ENCODE measurements at regions not wholly inside any gene's neighbourhood (a gene's known extent, or its start where the extent isn't known, plus 50 kb on each side); places are given as distances from the start of the nearest gene placed in this dataset.
"Not testable (repeated sequence)": the region's sequence is repeated elsewhere in the genome, so short reads cannot be mapped to it uniquely, and the experiment has no call there.

DNA sequence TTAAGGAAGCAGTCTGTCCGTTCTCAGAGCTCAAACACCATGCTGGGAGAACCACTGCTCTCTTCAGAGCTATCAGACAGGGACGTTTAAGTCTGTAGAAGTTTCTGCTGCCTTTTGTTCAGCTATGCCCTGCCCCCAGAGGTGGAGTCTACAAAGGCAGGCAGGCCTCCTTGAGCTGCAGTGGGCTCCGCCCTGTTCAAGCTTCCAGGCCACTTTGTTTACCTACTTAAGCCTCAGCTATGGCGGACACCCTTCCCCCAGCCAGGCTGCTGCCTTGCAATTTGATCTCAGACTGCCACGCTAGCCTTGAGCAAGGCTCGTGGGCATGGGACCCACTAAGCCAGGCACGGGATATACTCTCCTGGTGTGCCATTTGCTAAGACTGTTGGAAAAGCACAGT lies 180.7 kb upstream of the TMEM196 start:
- DNase-seq (ENCODE audit: low spot score), result not testable (repeated sequence)

DNA sequence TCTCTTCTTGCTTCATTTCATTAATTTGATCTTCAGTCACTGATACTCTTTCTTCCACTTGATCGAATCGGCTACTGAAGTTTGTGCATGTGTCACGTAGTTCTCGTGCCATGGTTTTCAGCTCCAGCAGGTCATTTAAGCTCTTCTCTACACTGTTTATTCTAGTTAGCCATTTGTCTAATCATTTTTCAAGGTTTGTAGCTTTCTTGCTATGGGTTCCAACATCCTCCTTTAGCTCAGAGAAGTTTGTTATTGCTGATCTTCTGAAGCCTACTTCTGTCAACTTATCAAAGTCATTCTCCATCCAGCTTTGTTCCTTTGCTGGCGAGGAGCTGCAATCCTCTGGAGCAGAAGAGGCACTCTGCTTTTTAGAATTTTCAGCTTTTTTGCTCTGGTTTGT lies 180.0 kb upstream of the TMEM196 start:
- DNase-seq (ENCODE audit: low spot score), result not testable (repeated sequence)

DNA sequence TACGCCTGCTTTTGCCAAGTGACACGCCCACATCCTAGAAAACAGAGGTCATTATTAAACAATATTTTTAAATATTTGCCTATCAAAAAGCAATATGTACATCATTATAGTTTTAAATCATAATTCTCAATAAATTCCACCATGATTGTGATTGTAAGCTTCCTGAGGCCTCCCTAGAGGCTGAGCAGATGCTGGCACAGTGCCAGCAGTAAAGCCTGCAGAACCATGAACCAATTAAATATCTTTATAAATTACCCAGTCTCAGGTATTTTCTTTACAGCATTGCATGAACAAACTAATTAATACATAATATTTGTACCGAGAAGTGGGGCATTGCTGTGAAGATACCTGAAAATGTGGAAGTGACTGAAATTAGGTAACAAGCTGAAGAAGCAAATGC lies 174.7 kb upstream of the TMEM196 start:
- DNase-seq (ENCODE audit: low spot score), result no peak

DNA sequence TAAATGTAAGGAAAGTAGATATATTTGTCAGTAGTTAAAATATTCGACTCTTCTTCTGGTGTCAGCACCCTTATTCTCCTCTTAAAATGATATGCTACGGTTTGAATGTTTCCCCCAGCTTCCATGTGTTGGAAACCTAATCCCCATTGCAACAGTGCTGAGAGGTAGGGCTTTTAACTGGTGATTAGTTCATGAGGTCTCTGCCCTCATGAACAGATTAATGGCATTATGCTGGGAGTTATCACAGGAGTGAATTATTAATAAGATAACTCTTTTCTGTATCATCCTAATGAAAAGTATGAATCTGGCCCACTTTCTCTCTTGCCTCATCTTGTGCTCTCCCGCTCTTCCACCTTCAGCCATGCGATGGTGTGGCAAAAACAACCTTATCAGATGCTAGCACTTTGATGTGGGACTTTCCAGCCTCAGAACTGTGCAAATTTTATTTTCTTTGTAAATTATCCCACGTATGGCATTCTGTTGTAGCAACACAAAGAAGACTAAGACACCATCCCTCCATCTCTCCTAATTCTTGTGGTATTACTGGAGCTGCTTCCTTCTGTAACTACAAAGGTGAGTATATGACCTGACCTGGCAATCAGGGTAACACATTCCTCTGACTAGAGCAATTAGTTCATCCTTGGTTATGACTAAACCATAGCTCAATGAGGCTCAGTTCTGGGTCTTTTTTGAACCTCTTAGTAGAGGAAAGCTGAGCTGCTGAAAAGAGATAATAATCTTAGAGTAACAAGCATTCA lies 171.1 kb upstream of the TMEM196 start:
- no peak for DNase-seq (ENCODE audit: low spot score)

DNA sequence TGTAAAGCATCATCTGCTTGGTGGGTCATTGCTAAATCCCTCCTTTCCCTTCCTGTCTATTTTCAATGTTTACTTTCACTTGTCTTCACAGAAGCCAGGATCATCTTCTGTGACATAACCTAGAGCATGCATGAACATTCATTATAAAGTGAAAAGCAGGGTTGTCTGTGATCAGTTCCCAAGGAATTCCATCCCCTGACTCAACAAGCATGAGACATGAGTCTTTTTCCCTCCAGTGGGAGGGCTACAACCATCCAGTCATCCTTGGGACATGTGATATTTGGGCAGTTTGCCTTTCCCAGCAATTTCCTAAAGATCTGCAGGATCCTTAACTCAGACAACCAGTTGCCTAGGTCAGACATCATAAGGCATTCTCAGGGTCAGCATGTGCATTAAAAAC lies 166.3 kb upstream of the TMEM196 start:
- DNase-seq (ENCODE audit: low spot score), result no peak

DNA sequence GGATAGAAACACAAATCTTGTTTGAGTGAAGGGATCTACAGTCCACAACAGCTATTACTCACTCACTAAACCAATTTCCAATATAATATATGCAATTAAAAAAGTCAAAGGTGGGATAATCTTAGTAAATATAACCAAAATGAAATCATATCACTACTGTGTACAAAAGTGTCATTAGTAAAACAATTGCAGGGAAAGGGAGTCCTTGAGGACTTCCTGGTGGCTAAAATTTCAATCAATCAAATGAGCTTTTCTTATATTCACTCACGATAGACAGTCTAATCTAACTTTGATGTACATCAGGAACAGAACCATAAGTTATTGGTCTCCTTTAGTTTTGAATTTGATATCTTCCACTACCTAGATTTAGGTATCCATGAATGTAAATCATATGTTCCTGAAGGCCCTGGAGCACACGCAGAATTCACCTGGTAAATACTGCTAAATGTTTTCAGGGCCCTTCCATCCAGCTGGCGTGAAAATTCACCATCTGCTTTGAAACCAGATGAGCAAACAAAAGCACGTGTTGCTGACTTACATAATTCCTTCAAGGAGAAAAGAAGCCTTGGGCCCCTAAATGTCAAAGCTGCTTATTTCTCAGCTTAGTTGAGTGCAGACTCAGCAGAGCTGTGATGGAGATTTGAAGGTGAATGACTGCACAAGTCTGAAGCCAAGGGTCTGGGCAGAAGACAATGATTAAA lies 159.3 kb upstream of the TMEM196 start:
- DNase-seq (ENCODE audit: low spot score), result no peak

DNA sequence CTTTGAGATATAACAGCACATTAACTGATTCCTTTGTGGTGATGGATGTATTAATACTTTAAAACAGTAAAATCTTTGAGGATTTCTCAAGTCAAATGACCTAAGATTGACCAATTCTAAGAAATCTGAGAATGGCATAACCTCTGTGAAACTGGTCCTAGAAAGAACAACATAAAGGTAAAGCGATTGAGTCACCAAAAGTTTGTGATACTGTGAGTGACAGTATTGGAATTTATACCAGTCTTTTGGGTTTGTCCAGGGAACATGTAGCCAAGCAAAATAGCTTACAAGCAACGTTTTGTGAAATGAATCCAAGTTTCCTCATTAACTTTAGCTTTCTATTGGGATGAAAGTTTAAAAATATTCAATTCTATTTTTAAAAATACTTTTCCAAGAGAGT lies 157.4 kb upstream of the TMEM196 start:
- no peak for DNase-seq (ENCODE audit: low spot score)

DNA sequence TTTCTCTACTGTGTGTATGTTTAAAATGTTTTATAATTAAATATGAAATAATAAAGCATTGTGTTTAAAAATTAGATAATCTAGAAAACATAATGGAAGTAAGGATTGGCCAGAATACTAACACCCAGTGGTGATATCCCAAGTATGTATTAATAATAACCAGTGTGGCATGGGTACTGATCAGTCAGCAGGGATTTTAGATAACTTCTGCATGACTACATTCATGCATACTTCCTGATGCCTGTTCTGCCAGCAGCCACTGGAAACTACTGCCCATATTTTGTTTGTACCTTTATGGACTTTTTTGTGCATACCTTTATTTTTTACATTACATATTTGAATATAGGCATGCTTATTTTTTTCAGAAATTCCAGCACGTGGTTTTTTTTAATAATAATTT lies 156.6 kb upstream of the TMEM196 start:
- DNase-seq (ENCODE audit: low spot score), result no peak

DNA sequence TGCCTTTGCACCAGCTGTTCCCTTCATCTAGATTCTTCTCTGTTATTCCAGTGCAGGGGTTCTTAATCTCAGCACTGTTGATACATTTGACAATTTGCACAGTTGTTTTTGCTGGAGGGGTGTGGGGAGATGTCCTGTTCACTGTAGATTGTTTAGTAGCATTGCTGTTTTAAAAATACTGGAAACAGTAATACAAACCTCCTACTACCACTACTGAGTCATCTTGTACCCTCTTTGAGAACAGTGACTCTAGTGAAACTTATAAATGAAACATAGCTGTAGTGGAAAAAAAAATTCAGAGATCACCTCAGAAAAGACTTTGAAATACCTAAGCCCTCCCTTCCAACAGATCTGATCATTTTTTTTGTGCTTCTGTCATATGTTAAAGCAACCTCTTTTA lies 154.8 kb upstream of the TMEM196 start:
- no peak for DNase-seq (ENCODE audit: low spot score)

DNA sequence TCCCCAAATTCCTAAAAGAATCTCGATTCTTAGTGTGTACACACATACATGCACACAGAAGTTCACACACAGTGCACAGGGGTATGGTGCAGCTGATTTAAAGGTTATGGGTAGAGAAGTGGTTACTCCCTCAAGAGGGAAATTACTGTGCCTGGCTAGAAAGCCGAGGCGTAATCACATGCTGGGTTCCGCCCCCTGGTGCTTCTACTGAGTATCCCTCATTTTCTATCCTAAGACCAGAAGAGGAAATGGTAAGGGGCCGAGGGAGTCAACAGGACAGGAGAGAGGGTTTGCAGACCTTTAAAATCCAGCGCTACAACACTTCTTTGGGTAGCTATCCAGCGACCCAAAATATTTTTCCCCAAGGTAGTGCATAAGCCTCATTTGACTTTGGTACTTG lies 147.3 kb upstream of the TMEM196 start:
- no peak for DNase-seq (ENCODE audit: low spot score)

DNA sequence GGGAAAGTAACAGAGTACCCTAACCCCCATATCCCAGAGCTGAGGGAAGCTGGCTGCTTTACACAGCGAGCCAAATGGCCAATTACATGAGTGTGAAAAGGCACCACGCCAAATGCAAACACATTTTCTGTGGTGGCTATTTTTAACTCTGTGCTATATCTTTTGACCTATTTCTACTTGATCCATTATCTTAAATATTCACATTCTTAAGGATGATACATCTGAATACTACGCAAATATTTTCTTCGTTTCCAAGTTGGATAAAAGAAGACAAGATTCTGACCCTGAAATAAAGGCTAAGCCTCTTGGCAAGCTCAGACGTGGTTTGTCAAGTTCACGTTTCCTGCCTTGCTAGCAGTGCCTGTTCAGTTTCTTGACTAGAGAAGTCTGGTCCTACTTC lies 146.7 kb upstream of the TMEM196 start:
- DNase-seq (ENCODE audit: low spot score), result no peak

DNA sequence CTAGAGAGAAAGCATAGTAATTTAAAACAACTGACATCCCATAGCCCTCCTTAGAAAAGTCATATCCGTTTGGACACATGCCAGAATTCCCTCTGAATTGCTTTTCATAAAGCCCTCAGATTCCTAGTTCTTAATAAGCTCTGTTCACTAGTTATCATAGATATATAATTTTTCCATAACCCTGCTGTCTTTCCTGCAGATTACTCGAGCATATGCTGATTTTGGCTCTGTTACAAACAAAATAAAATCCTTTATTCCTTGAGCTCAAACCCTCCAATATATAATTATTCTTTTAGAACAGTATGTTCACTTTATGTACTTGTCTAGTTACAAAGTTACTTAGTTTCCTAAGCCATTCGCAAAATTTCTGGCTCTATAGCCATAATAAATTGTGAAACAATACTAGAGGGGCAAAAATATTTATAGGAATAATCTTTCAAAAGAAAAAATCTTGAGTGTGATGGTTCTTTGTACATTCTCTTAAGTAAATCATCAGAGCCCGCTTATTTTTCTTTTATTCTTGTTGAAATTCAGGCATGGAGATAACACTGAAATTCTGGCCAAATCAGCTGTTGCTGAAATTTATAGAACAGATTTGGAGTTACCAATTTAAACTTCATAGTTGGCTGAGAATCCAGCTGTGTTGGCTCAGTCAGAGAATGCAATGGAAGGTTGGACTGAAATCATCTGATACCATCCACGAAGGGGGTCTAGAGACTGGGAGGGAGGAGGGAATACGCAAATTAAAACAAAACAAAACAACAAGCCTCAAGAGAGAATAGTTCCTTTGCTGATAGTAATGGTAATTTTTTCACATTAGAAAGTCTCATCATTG lies 146.1 kb upstream of the TMEM196 start:
- no peak for DNase-seq (ENCODE audit: low spot score)

DNA sequence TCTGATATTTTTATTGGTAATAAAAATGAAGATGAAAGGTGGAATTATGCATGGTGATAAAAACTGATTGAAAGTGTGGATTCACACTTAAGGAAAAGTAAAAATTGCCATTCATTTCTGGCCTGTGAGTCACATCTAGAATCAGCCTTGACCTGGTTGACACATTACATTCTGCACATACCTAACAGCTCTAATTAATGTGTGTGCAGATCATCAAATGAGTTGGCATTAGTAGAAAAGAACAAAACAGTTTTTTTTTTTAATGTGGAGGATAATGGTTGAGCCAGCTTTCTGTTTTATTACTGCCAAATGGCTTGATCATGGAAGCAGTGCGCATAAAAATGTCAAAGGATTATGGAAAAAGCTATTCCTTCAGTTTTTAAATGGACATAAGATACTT lies 142.6 kb upstream of the TMEM196 start:
- DNase-seq (ENCODE audit: low spot score), result no peak

DNA sequence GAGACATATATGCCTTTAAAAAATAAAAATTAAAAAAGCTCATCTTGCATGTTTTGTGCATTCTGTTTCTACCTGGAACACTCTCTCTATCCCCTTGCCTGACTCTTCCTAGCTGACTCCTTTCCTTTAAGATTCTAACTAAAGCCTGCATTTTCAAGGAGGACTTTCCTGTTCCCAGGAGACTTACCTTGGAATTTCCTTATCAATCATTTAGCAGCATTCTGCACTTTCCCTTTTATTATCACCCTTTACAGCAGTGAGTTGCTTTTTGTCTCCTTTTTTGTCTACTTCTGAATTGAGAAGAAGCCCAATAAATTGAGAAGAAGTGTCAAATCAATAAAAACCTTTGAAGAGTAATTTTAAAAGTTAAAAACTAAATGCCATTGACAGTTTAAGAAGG lies 142.2 kb upstream of the TMEM196 start:
- DNase-seq (ENCODE audit: low spot score), result no peak

DNA sequence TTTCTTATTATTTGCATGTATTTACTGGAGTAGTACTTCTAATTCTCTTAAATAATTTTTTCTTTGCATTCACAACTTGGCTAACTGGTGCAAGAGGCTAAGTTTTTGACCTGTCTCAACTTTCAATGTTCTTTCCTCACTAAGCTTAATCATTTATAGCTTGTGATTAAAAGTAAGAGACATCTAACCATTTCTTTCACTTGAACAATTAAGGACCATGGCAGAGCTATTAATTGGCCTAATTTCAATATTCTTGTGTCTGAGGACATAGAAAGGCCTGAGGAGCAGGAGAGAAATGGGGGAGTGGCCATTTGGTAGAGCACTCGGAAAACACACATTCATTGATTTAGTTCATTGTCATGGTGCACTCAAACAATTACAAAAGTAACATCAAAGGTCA lies 141.4 kb upstream of the TMEM196 start:
- no peak for DNase-seq (ENCODE audit: low spot score)

DNA sequence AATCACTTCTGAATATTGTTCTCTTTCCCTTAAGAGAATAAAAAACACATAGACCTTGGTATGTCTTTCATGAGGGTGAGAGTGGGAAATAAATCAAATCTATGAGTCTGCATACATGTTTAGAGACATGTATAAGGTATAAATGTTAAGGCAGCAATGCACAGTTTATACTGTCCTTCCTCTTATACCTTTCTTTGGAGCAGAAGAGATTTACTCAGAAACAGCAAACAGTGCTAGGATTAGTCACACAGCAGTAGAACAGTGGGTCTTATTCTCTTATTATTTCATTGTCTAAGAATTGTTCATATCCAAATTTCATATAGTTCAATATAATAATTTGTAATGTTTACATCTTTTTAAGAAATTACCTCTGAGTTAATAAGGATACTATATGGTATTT lies 126.7 kb upstream of the TMEM196 start:
- no peak for DNase-seq (ENCODE audit: low spot score)

DNA sequence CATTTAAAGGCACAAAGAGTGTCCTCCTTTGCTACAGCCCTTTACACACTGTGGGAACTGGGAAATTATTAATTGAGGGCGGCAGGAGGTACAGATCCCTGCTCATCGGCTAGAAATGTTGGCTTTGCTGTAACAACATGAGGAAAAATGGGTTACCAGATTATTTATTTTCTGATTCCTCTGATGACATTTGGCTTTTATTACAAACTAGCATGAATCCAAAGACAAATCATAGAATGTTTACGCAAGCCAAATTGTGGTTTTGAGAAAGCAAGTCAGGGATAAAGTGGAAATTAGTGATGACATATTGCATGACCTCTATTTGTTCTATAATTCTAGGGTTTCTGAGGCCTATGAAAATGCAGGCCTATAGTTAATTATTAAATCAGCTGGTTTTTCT lies 126.1 kb upstream of the TMEM196 start:
- no peak for DNase-seq (ENCODE audit: low spot score)

DNA sequence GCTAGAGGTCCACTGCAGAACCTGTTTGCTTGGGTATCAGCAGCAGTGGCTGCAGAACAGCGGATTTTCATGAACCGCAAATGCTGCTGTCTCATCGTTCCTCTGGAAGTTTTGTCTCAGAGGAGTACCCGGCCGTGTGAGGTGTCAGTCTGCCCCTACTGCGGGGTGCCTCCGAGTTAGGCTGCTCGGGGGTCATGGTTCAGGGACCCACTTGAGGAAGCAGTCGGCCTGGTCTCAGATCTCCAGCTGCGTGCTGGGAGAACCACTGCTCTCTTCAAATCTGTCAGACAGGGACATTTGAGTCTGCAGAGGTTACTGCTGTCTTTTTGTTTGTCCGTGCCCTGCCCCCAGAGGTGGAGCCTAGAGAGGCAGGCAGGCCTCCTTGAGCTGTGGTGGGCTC lies 109.5 kb upstream of the TMEM196 start:
- DNase-seq (ENCODE audit: low spot score), result not testable (repeated sequence)

DNA sequence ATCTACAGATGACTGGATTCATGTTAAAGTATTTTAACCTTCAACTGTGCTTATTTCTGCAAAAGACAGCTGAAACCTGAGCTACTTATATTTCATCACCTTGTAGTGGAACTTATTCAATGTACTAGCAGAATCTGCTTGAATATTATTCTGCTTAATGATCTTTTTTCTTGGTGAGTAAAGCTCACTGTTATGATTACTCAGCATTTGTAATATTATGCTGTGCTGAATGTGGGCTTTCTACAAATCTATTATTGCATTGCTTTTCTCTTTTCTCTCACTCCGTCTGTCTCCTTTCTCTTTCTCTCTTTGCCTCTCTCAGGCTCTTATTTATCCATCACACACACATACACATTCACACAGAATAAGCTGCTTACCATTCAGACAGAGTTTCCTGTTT lies 98.7 kb upstream of the TMEM196 start:
- DNase-seq (ENCODE audit: low spot score), result no peak

DNA sequence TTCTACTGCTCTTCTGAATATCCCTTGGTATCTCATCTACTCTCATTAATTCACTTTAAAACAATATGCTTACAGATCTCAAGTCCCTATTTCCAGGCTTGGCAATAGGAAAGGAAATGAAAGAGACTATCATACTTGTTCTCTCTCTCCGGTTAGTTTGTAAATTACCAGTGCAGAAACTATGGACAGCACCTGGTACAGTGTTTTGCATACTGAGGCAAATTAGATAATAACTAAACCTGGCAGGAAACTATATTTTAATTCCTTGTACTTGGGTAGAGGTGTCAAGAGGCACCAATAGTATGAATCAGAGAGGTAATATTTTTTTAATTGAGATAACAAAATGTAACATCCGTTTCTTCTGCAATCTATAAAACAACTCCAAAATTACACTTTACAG lies 97.7 kb upstream of the TMEM196 start:
- DNase-seq (ENCODE audit: low spot score), result no peak

DNA sequence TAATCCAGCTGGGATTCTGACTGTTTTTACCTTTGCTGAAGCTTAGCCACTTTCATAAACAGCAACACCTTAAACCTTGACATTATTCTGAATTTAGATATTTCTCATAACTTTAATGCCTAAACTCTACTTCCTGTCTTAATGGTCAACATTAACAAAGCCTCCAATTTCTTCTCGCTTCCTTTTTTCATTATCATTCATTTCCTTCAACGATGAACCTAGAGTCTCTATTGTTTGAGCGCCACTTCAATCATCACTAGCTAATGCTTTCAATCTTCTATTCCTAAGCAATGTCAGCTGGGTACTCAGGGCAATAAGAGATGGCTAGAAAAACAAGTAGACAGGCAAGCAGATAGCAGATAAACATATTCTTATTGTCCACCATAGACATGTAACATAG lies 96.6 kb upstream of the TMEM196 start:
- no peak for DNase-seq (ENCODE audit: low spot score)

DNA sequence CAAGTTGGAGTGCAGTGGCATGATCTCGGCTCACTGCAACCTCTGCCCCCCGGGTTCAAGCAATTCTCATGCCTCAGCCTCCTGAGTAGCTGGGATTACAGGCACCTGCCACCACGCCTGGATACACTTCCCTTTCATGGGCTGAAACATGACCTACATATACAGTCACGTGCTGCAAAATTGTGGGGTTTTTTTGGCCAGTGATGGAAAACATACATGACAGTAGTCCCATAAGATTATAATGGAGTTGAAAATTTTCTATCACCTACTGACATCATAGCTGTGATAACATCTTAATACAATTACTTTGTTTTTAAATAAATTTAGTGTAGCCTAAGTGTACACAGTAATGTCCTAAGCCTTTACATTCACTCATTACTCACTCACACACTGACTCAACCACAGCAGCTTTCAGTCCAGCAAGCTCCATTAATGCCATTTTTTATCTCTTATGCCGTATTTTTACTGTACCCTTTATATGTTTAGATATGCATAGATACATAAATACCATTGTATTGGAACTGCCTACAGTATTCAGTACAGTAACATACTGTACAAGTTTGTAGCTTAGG lies 79.9 kb upstream of the TMEM196 start:
- no peak for DNase-seq (ENCODE audit: low spot score)

DNA sequence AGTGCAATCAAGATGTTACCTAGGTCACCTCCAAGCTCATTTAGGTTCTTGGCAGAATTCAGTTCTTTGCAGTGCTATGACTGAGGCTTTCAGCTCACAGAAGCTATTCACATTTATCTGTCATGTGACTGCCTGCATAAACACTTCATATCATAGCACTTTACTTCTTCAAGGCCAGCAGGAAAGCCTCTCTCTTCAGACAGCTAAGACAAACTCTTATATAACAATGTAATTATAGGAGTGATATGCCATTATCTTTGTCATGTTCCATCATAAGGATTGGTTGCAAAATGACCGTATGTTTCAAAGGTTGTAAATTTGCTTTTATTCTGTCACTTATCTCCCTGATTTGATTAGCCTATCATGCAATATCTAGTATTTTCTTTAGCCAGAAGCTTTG lies 78.8 kb upstream of the TMEM196 start:
- DNase-seq (ENCODE audit: low spot score), result no peak
